GM12874 (cell line): ENCODE measurements at regions not wholly inside any gene's neighbourhood (a gene's known extent, or its start where the extent isn't known, plus 50 kb on each side); places are given as distances from the start of the nearest gene placed in this dataset.

Experiments
- CTCF ChIP-seq: IDR thresholded peaks from 2 replicates; pipeline ENCODE4 v1.5.1; 2011; ENCODE audit warnings: low read depth, mild to moderate bottlenecking, control low read depth, low read length, moderate library complexity; ENCODE audit not compliant: insufficient read depth

GRCh38 chr13:68028701-68029100, 798.6 kb upstream of the PCDH9 start:
- TF ChIP-seq CTCF: no peak

GRCh38 chr13:68027306-68027705, 797.2 kb upstream of the PCDH9 start:
- no peak for TF ChIP-seq CTCF

- TF ChIP-seq CTCF: no peak
These were observed 795.9 kb upstream of the PCDH9 start for GRCh38 chr13:68026077-68026476.

GRCh38 chr13:68025604-68026003, 795.5 kb upstream of the PCDH9 start:
- TF ChIP-seq CTCF: no peak

- TF ChIP-seq CTCF: no peak
These were observed 793.9 kb upstream of the PCDH9 start for GRCh38 chr13:68023838-68024581.

GRCh38 chr13:68019901-68020300, 789.8 kb upstream of the PCDH9 start:
- TF ChIP-seq CTCF: no peak

- no peak for TF ChIP-seq CTCF
These were observed 779.4 kb upstream of the PCDH9 start for GRCh38 chr13:68009546-68009945.
